IMR-90 (cell line): ENCODE measurements at regions not wholly inside any gene's neighbourhood (a gene's known extent, or its start where the extent isn't known, plus 50 kb on each side); places are given as distances from the start of the nearest gene placed in this dataset.

Experiments used
- ATAC-seq: fragments of 200-7000 bp; cut with Tn5 transposase; 2 replicates; pipeline ENCODE4 v1.9.1; 2020; ENCODE audit warnings: low read depth, mild to moderate bottlenecking, moderate library complexity
- BruUV-seq: library from RNA; stranded (reverse); fragments of 400-500 nt; replicated peaks from 2 replicates; lab custom pipeline; 2021; lab: Mats Ljungman, UMichigan
- CTCF ChIA-PET: fragments of 300-600 bp; formaldehyde crosslinking; extraction: SDS; loops from one replicate; lab custom pipeline; 2021; ENCODE audit warnings: antibody characterized with exemption; lab: Yijun Ruan, JAX
- POLR2A ChIA-PET: fragments of 300-600 bp; sonication (Branson Sonifier 250); formaldehyde crosslinking; loops from one replicate; lab custom pipeline; 2022; ENCODE audit warnings: antibody characterized with exemption; ENCODE audit not compliant: unreplicated experiment; lab: Charles Lee
- DNase-seq: peaks from one replicate; pipeline ENCODE4 v3.0.0; 2013
- H2AFZ ChIP-seq: replicated peaks from 2 replicates; pipeline ENCODE3; 2013; ENCODE audit warnings: low read length, mild to moderate bottlenecking; ENCODE audit not compliant: poor library complexity
- H2AK5ac ChIP-seq: 2 replicates; pipeline ENCODE4 v1.6.1; 2013; ENCODE audit warnings: low read depth, low read length, inconsistent platforms
- H2AK9ac ChIP-seq: replicated peaks from 2 replicates; pipeline ENCODE3; 2013; ENCODE audit warnings: mild to moderate bottlenecking, low read depth, low read length, moderate library complexity; ENCODE audit not compliant: poor library complexity
- H2BK120ac ChIP-seq: 2 replicates; pipeline ENCODE4 v1.6.1; 2013; ENCODE audit warnings: low read depth, low read length, inconsistent platforms
- H2BK15ac ChIP-seq: 3 replicates; pipeline ENCODE4 v1.6.1; 2013; ENCODE audit warnings: low read depth, low read length, inconsistent platforms
- H2BK20ac ChIP-seq: 2 replicates; pipeline ENCODE4 v1.6.1; 2013; ENCODE audit warnings: low read depth, mild to moderate bottlenecking, inconsistent platforms, low read length, moderate library complexity
- H2BK5ac ChIP-seq: 2 replicates; pipeline ENCODE4 v1.6.1; 2013; ENCODE audit warnings: mild to moderate bottlenecking, low read depth, low read length, inconsistent platforms; ENCODE audit not compliant: poor library complexity, severe bottlenecking
- H3K14ac ChIP-seq: replicated peaks from 2 replicates; pipeline ENCODE4 v1.6.1; 2013; ENCODE audit warnings: low read depth, low read length, inconsistent platforms
- H3K18ac ChIP-seq: 2 replicates; pipeline ENCODE4 v1.6.1; 2013; ENCODE audit warnings: low read depth, low read length, control low read depth
- H3K23ac ChIP-seq: 2 replicates; pipeline ENCODE4 v1.6.1; 2013; ENCODE audit warnings: low read depth, low read length, inconsistent platforms
- H3K27ac ChIP-seq: 2 replicates; pipeline ENCODE4 v1.5.1; 2013; ENCODE audit warnings: mild to moderate bottlenecking, control low read depth, low read length; ENCODE audit not compliant: insufficient read depth
- H3K27me3 ChIP-seq: 2 replicates; pipeline ENCODE4 v1.6.1; 2013; ENCODE audit warnings: low read length; ENCODE audit not compliant: control insufficient read depth, insufficient read depth
- H3K36me3 ChIP-seq: 2 replicates; pipeline ENCODE4 v1.6.1; 2013; ENCODE audit warnings: low read length, mixed read lengths; ENCODE audit not compliant: control insufficient read depth, insufficient read depth
- H3K4ac ChIP-seq: 2 replicates; pipeline ENCODE4 v1.6.1; 2013; ENCODE audit warnings: low read depth, low read length, inconsistent platforms
- H3K4me1 ChIP-seq: 2 replicates; pipeline ENCODE4 v1.6.1; 2013; ENCODE audit warnings: low read length, mixed read lengths; ENCODE audit not compliant: control insufficient read depth, insufficient read depth
- H3K4me2 ChIP-seq: 2 replicates; pipeline ENCODE4 v1.6.1; 2013; ENCODE audit warnings: low read depth, mild to moderate bottlenecking, control low read depth, low read length, moderate library complexity
- H3K4me3 ChIP-seq: 2 replicates; pipeline ENCODE4 v1.5.1; 2013; ENCODE audit warnings: low read depth, mild to moderate bottlenecking, control low read depth, low read length, moderate library complexity; ENCODE audit not compliant: insufficient read depth
- H3K56ac ChIP-seq: 2 replicates; pipeline ENCODE4 v1.6.1; 2013; ENCODE audit warnings: low read length, inconsistent platforms; ENCODE audit not compliant: insufficient read depth; ENCODE audit errors: extremely low read depth
- H3K79me1 ChIP-seq, 2 experiments: 2 replicates each; pipeline ENCODE4 v1.6.1; 2013; ENCODE audit warnings: low read length in 2 of 2, inconsistent platforms in 1 of 2, low read depth in 1 of 2
- H3K9ac ChIP-seq: 2 replicates; pipeline ENCODE4 v1.6.1; 2013; ENCODE audit warnings: low read depth, low read length, control low read depth
- H3K9me1 ChIP-seq: 2 replicates; pipeline ENCODE4 v1.6.1; 2013; ENCODE audit warnings: low read length, inconsistent platforms; ENCODE audit not compliant: insufficient read depth
- H3K9me3 ChIP-seq: 2 replicates; pipeline ENCODE4 v1.6.1; 2013; ENCODE audit warnings: low read length; ENCODE audit not compliant: control insufficient read depth, insufficient read depth
- H4K20me1 ChIP-seq: 2 replicates; pipeline ENCODE4 v1.6.1; 2013; ENCODE audit warnings: low read length, inconsistent platforms; ENCODE audit not compliant: insufficient read depth
- H4K5ac ChIP-seq: 2 replicates; pipeline ENCODE4 v1.6.1; 2013; ENCODE audit warnings: mild to moderate bottlenecking, low read depth, low read length, control low read depth
- H4K8ac ChIP-seq, 2 experiments: 2 replicates each; pipeline ENCODE4 v1.6.1; 2013; ENCODE audit warnings: low read depth in 2 of 2, low read length in 2 of 2, control low read depth in 1 of 2, inconsistent platforms in 1 of 2
- H4K91ac ChIP-seq: 2 replicates; pipeline ENCODE4 v1.6.1; 2013; ENCODE audit warnings: low read depth, low read length, inconsistent platforms; ENCODE audit not compliant: insufficient read depth
- POLR2A ChIP-seq: IDR thresholded peaks from 2 replicates; pipeline ENCODE4 v1.6.1; 2012; ENCODE audit warnings: mild to moderate bottlenecking, low read depth, low read length
- RCOR1 ChIP-seq: IDR thresholded peaks from 2 replicates; pipeline ENCODE4 v1.6.1; 2012; ENCODE audit warnings: mild to moderate bottlenecking, low read length, improper control_type of control experiment; ENCODE audit not compliant: insufficient replicate concordance
- RFX5 ChIP-seq: IDR thresholded peaks from 2 replicates; pipeline ENCODE4 v1.8.0; 2012; ENCODE audit warnings: low read depth, mild to moderate bottlenecking, low read length, moderate library complexity
- WGBS, 2 experiments: methylation state at CpG; one replicate each; pipeline versions ENCODE4 v1.1.5 to v1.1.7; 2013; ENCODE audit warnings: missing lambda C conversion rate in 2 of 2; ENCODE audit not compliant: insufficient read length in 1 of 2; ENCODE audit errors: extremely low coverage in 2 of 2; 5-methylcytosine and 5-hydroxymethylcytosine counted together
- dilution Hi-C: fragments of 300-500 bp; cut with HindIII; formaldehyde crosslinking; loops from one replicate; pipeline ENCODE4 v1.14.3; 2018; ENCODE audit warnings: low sequenced_read_pairs; ENCODE audit not compliant: unreplicated experiment
- in situ Hi-C: fragments of 300-500 bp; cut with MboI; formaldehyde crosslinking; loops from 3 replicates; pipeline ENCODE4 v1.14.3; 2019; ENCODE audit warnings: low sequenced_read_pairs, inconsistent platforms, mixed read lengths
- intact Hi-C: fragments of 100-400 bp; cut with micrococcal nuclease; formaldehyde crosslinking; loops from 2 replicates; pipeline ENCODE4 v1.10.0; 2022

DNA sequence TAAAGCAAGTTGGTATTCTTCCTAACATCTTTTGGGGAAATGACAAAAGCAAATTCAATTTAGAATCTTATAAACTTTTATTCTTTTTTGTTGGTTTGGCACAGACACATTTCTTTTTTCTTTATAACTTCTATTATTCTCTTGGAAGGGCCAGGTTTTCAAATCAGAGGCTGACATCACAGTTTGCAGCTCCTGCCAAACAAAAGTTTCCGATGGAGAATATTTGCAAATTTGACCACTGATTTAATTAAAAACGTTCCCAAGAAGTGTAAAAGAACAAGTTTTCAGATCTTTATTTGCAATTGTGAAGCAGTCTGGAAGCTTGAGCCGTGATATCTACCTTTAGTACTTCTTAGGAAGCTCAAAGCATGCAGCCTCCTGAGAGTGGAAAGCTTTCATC is 53.8 kb upstream of the CD83 start:
- no peak overlapping the region for H4K91ac ChIP-seq
- dilution Hi-C loops (no loop called here), intact Hi-C loops (no loop called here), in situ Hi-C loops (loop anchor here (5.0 to 10.0 kb wide), 2 partner anchors 151 to 269 kb away; no protein-coding TSS in a partner anchor)
- H2BK120ac ChIP-seq, result no peak overlapping the region
- no peak overlapping the region for H2BK20ac ChIP-seq
- no peak overlapping the region for H3K27ac ChIP-seq
- no peaks in the 10 kb centered on the region for H3K79me1 ChIP-seq
- H2BK5ac ChIP-seq, result no peak overlapping the region
- ChIA-PET CTCF (interaction anchor here (0.6 to 7.2 kb wide), 2 partner anchors 77 to 152 kb away, joined by 3 to 88 read pairs; no protein-coding TSS in a partner anchor), POLR2A (no interaction called here)
- no peak overlapping the region for H2BK15ac ChIP-seq
- H2AFZ ChIP-seq, result no peak overlapping the region
- H3K9ac ChIP-seq, result no peak overlapping the region
- 44% methylated on average over 2 of the region's 3 CpGs; no CpG with 5 or more reads in 1 of the 2 experiments for WGBS, 2 experiments
- no peak overlapping the region for H3K56ac ChIP-seq
- BruUV-seq, result no TSS peak
- no peaks in the 10 kb centered on the region; the same call in 1 of the 2 replicates for H3K9me3 ChIP-seq
- no peaks in the 10 kb centered on the region for H3K36me3 ChIP-seq
- H3K27me3 ChIP-seq, result peaks cover 9% of the 10 kb centered on the region
- H4K20me1 ChIP-seq, result no peaks in the 10 kb centered on the region
- H3K23ac ChIP-seq, result no peak overlapping the region
- H3K4me2 ChIP-seq, result no peak overlapping the region
- peaks cover 4% of the 10 kb centered on the region for H3K4me1 ChIP-seq
- no peak overlapping the region for H4K8ac ChIP-seq
- no peak overlapping the region for H4K5ac ChIP-seq
- no peak overlapping the region for H3K4me3 ChIP-seq
- DNase-seq, result no peak
- no peak overlapping the region for H3K14ac ChIP-seq
- no peak overlapping the region for H2AK5ac ChIP-seq
- no peak overlapping the region for H2AK9ac ChIP-seq
- ATAC-seq, result no peak
- H3K9me1 ChIP-seq, result peaks cover 5% of the 10 kb centered on the region; the same call in 1 of the 2 replicates
- H3K4ac ChIP-seq, result no peak overlapping the region
- no peak overlapping the region for H3K18ac ChIP-seq
- no peak for TF ChIP-seq POLR2A
- TF ChIP-seq RFX5, result no peak
- no peak for TF ChIP-seq RCOR1
